Endothelial cell of umbilical vein (primary cell): ENCODE measurements at regions not wholly inside any gene's neighbourhood (a gene's known extent, or its start where the extent isn't known, plus 50 kb on each side); places are given as distances from the start of the nearest gene placed in this dataset.

Experiments used
- BruUV-seq: library from RNA; stranded (reverse); fragments of 400-500 nt; replicated peaks from 2 replicates; lab custom pipeline; 2021; lab: Mats Ljungman, UMichigan
- CTCF ChIA-PET: fragments of 300-600, 350-600 bp; sonication (Branson Sonifier 250); formaldehyde crosslinking; loops from one replicate; lab custom pipeline; 2021; ENCODE audit warnings: antibody characterized with exemption, inconsistent platforms; lab: Charles Lee
- POLR2A ChIA-PET: fragments of 300-600, 350-600 bp; sonication (Branson Sonifier 250); formaldehyde crosslinking; loops from one replicate; lab custom pipeline; 2021; ENCODE audit warnings: antibody characterized with exemption, inconsistent platforms; lab: Charles Lee
- DNase-seq: peaks from one replicate; pipeline ENCODE4 v3.0.0-alpha.2; 2011; ENCODE audit warnings: low read depth, low spot score
- FAIRE-seq: peaks from 2 replicates; lab custom pipeline; 2011; peaks lifted over from hg19 to GRCh38; lab: Jason Lieb, UNC
- H2AFZ ChIP-seq: 2 replicates; pipeline ENCODE4 v1.6.0; 2012; ENCODE audit warnings: low read depth, low read length, control low read depth, inconsistent platforms
- H3K27ac ChIP-seq: 2 replicates; pipeline ENCODE4 v1.5.1; 2011; ENCODE audit warnings: low read depth, mild to moderate bottlenecking, control low read depth, low read length, moderate library complexity; ENCODE audit not compliant: insufficient read depth
- H3K27me3 ChIP-seq, 2 experiments: 2 replicates each; pipeline versions ENCODE4 v1.6.0 to v1.6.1; 2011; ENCODE audit warnings: low read length in 2 of 2, mixed read lengths in 1 of 2; ENCODE audit not compliant: control insufficient read depth in 2 of 2, insufficient read depth in 2 of 2
- H3K36me3 ChIP-seq, 2 experiments: 2 replicates in 1 of 2; 3 replicates in 1 of 2; pipeline ENCODE4 v1.5.1; 2011; ENCODE audit warnings: low read length in 2 of 2, mild to moderate bottlenecking in 1 of 2, moderate library complexity in 1 of 2; ENCODE audit not compliant: control insufficient read depth in 2 of 2, insufficient read depth in 2 of 2; ENCODE audit errors: extremely low read depth in 1 of 2
- H3K4me1 ChIP-seq: 3 replicates; pipeline ENCODE4 v1.5.1; 2011; ENCODE audit warnings: mild to moderate bottlenecking, low read length; ENCODE audit not compliant: control insufficient read depth, insufficient read depth; ENCODE audit errors: extremely low read depth
- H3K4me2 ChIP-seq: 2 replicates; pipeline ENCODE4 v1.6.1; 2011; ENCODE audit warnings: low read length, control low read depth, mixed read lengths; ENCODE audit not compliant: insufficient read depth
- H3K4me3 ChIP-seq, 3 experiments: fragments of 200-600 bp in 1 of 3; sonication (generic), shearing (Covaris generic) in 1 of 3; replicated peaks in 1 of 3; 2 replicates each; pipeline ENCODE4 v1.5.1; 2011 to 2016; ENCODE audit warnings: control low read depth in 3 of 3, low read length in 3 of 3, mild to moderate bottlenecking in 2 of 3, inconsistent platforms in 1 of 3, low read depth in 1 of 3, moderate library complexity in 1 of 3; ENCODE audit not compliant: insufficient read depth in 1 of 3
- H3K79me2 ChIP-seq: 2 replicates; pipeline ENCODE4 v1.6.0; 2012; ENCODE audit warnings: low read length, inconsistent platforms; ENCODE audit not compliant: control insufficient read depth, insufficient read depth
- H3K9ac ChIP-seq: replicated peaks from 2 replicates; pipeline ENCODE3; 2011; ENCODE audit warnings: low read length, control low read depth; ENCODE audit not compliant: insufficient read depth; ENCODE audit errors: extremely low read depth
- H3K9me1 ChIP-seq: replicated peaks from 3 replicates; pipeline ENCODE4 v1.6.0; 2011; ENCODE audit warnings: mild to moderate bottlenecking, low read length; ENCODE audit not compliant: control insufficient read depth, insufficient read depth; ENCODE audit errors: extremely low read depth
- H3K9me3 ChIP-seq: replicated peaks from 2 replicates; pipeline ENCODE4 v1.5.1; 2012; ENCODE audit warnings: low read length, inconsistent platforms; ENCODE audit not compliant: control insufficient read depth, insufficient read depth
- H4K20me1 ChIP-seq: replicated peaks from 2 replicates; pipeline ENCODE3; 2011; ENCODE audit warnings: mild to moderate bottlenecking, low read length; ENCODE audit not compliant: control insufficient read depth, insufficient read depth; ENCODE audit errors: extremely low read depth
- EZH2 ChIP-seq: IDR thresholded peaks from 2 replicates; pipeline ENCODE4 v1.6.1; 2012; ENCODE audit warnings: borderline replicate concordance, low read depth, mild to moderate bottlenecking, moderate library complexity, low read length, inconsistent platforms; ENCODE audit not compliant: severe bottlenecking
- FOS ChIP-seq: IDR thresholded peaks from 2 replicates; pipeline ENCODE4 v1.6.1; 2011; ENCODE audit warnings: mild to moderate bottlenecking, low read length, moderate library complexity, borderline replicate concordance; ENCODE audit not compliant: insufficient read depth
- GATA2 ChIP-seq: IDR thresholded peaks from 2 replicates; pipeline ENCODE4 v1.7.0; 2011; ENCODE audit warnings: low read depth, mild to moderate bottlenecking, moderate library complexity, mixed read lengths, low read length; ENCODE audit not compliant: insufficient read length, insufficient read depth
- JUN ChIP-seq: IDR thresholded peaks from 2 replicates; pipeline ENCODE4 v1.6.1; 2011; ENCODE audit warnings: borderline replicate concordance, low read depth; ENCODE audit not compliant: insufficient read length, insufficient read depth
- MYC ChIP-seq: IDR thresholded peaks from one replicate; pipeline ENCODE4 v1.6.1; 2011; ENCODE audit warnings: mild to moderate bottlenecking, low read depth, low read length
- POLR2A ChIP-seq: IDR thresholded peaks from 2 replicates; pipeline ENCODE4 v1.6.1; 2012; ENCODE audit warnings: low read depth, mild to moderate bottlenecking, control low read depth, low read length
- POLR2AphosphoS5 ChIP-seq: IDR thresholded peaks from 2 replicates; pipeline ENCODE4 v1.6.1; 2012; ENCODE audit warnings: low read depth, mild to moderate bottlenecking, control low read depth, low read length, moderate library complexity; ENCODE audit not compliant: insufficient read depth
- dilution Hi-C: fragments of 300-500 bp; cut with MboI; formaldehyde crosslinking; loops from one replicate; pipeline ENCODE4 v1.15.0; 2019; ENCODE audit warnings: low sequenced_read_pairs; ENCODE audit not compliant: extremely low pct_ligation_motif_present
- intact Hi-C: fragments of 100-400 bp; cut with micrococcal nuclease; formaldehyde crosslinking; loops from one replicate; pipeline ENCODE4 v1.10.0; 2022
- TF ChIP-seq, protein P1 (sequence below), 2 donors: IDR thresholded peaks; 1 replicate in 1 of 2; 2 replicates in 1 of 2; pipeline ENCODE4 v1.5.1; 2011; ENCODE audit warnings: low read length in 2 of 2, mild to moderate bottlenecking in 2 of 2, moderate library complexity in 2 of 2, control low read depth in 1 of 2, inconsistent platforms in 1 of 2, low read depth in 1 of 2; ENCODE audit not compliant: insufficient read depth in 1 of 2; ENCODE audit errors: extremely low read depth in 1 of 2
- TF ChIP-seq, protein P2 (sequence below): IDR thresholded peaks from 2 replicates; pipeline ENCODE4 v1.6.1; 2011; ENCODE audit not compliant: insufficient read depth, insufficient read length

DNA sequence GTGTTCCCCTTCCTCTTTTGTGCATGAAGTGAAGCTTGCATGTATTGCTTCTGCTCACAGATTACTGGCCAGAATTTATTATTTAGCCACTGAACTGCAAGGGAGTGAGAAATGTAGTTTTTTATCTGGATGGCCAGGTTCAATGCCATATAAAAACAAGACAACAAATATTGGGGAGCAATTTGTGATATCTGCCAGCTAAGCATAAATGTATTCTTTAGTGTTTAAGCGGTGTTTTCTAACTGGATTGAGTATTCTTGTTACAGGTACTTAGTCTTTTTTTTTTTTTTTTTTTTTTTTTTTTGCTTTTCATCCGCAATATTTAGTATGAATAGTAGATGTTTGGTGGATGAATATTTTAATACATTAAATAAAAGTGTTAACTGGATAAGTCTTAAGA, 158.2 kb downstream of the TFAP2B start:
- Histone ChIP-seq H3K4me3 (no peak overlapping the region), H3K9me1 (no peaks in the 10 kb centered on the region), H2AFZ (no peak overlapping the region), H3K9ac (no peak overlapping the region), H3K4me1 (no peaks in the 10 kb centered on the region), H3K4me2 (no peak overlapping the region), H3K36me3 (no peaks in the 10 kb centered on the region), H3K9me3 (no peaks in the 10 kb centered on the region), H3K27ac (no peak overlapping the region), H3K27me3 (no peaks in the 10 kb centered on the region), H3K79me2 (no peaks in the 10 kb centered on the region), H4K20me1 (no peaks in the 10 kb centered on the region)
- TF ChIP-seq POLR2A (no peak), JUN (no peak), POLR2AphosphoS5 (no peak), FOS (no peak), EZH2 (no peak), MYC (no peak), GATA2 (no peak)
- TF ChIP-seq, protein P1, sequence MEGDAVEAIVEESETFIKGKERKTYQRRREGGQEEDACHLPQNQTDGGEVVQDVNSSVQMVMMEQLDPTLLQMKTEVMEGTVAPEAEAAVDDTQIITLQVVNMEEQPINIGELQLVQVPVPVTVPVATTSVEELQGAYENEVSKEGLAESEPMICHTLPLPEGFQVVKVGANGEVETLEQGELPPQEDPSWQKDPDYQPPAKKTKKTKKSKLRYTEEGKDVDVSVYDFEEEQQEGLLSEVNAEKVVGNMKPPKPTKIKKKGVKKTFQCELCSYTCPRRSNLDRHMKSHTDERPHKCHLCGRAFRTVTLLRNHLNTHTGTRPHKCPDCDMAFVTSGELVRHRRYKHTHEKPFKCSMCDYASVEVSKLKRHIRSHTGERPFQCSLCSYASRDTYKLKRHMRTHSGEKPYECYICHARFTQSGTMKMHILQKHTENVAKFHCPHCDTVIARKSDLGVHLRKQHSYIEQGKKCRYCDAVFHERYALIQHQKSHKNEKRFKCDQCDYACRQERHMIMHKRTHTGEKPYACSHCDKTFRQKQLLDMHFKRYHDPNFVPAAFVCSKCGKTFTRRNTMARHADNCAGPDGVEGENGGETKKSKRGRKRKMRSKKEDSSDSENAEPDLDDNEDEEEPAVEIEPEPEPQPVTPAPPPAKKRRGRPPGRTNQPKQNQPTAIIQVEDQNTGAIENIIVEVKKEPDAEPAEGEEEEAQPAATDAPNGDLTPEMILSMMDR (IDR thresholded peaks at IDR 0.05; ENCODE audit: extremely low read depth in 1 of 2, insufficient read depth in 1 of 2, low read depth in 1 of 2, low read length in 2 of 2): no peak
- TF ChIP-seq, protein P2, sequence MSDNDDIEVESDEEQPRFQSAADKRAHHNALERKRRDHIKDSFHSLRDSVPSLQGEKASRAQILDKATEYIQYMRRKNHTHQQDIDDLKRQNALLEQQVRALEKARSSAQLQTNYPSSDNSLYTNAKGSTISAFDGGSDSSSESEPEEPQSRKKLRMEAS: no peak
- ChIA-PET POLR2A (no interaction called here), CTCF (interaction anchor here (0.6 kb wide), 1 partner anchor 434 kb away, joined by 4 read pairs; no protein-coding TSS in a partner anchor)
- dilution Hi-C loops (no loop called here), intact Hi-C loops (no loop called here)
- no peak for DNase-seq
- BruUV-seq: no TSS peak
- FAIRE-seq: no peak
